Prostate gland (tissue), 2 donors: ENCODE measurements at regions not wholly inside any gene's neighbourhood (a gene's known extent, or its start where the extent isn't known, plus 50 kb on each side); places are given as distances from the start of the nearest gene placed in this dataset.

Experiments
- DNase-seq: peaks from one replicate; pipeline ENCODE4 v3.0.0-alpha.2; 2019; ENCODE audit warnings: low spot score
- H3K27ac ChIP-seq, 2 donors: fragments of 200-600 bp; sonication (generic); 2 replicates each; pipeline ENCODE4 v1.5.1; 2017 to 2019
- H3K27me3 ChIP-seq: fragments of 200-600 bp; sonication (generic); replicated peaks from 2 replicates; pipeline ENCODE4 v1.5.1; 2019; ENCODE audit not compliant: insufficient read depth
- H3K36me3 ChIP-seq, 2 donors: fragments of 200-600 bp; sonication (generic); 1 replicate in 1 of 2; 2 replicates in 1 of 2; pipeline versions ENCODE4 v1.5.1 to v1.8.1; 2017 to 2019
- H3K4me1 ChIP-seq: fragments of 200-600 bp; sonication (generic); replicated peaks from 2 replicates; pipeline ENCODE4 v1.5.1; 2019
- H3K4me3 ChIP-seq, 2 donors: fragments of 200-600 bp; sonication (generic); 2 replicates each; pipeline ENCODE4 v1.5.1; 2017 to 2019
- H3K9me3 ChIP-seq: fragments of 200-600 bp; sonication (generic); 2 replicates; pipeline ENCODE4 v1.5.1; 2017
- CTCF ChIP-seq, 4 experiments: fragments of 200-600 bp in 2 of 4; fragments of 450-650 bp in 2 of 4; sonication (generic) in 2 of 4; IDR thresholded peaks; 1 replicate in 3 of 4; 2 replicates in 1 of 4; pipeline ENCODE4 v1.5.1; 2016 to 2019; ENCODE audit warnings: antibody characterized with exemption in 4 of 4, mild to moderate bottlenecking in 2 of 4, moderate library complexity in 2 of 4
- POLR2A ChIP-seq: fragments of 450-650 bp; IDR thresholded peaks from one replicate; pipeline ENCODE4 v1.6.1; 2016; ENCODE audit warnings: antibody characterized with exemption, mild to moderate bottlenecking
- POLR2AphosphoS5 ChIP-seq: sonication (generic); formaldehyde crosslinking; IDR thresholded peaks from one replicate; pipeline ENCODE4 v1.6.1; 2017; ENCODE audit warnings: antibody characterized with exemption
- WGBS: methylation state at CpG from one replicate; pipeline ENCODE4 v1.1.5; 2018; 5-methylcytosine and 5-hydroxymethylcytosine counted together
- intact Hi-C: fragments of 100-400 bp; cut with DNase I; formaldehyde crosslinking; loops from one replicate; pipeline ENCODE4 v1.14.2; 2022

- Histone ChIP-seq H3K4me1 (no peaks in the 10 kb centered on the region), H3K27me3 (no peaks in the 10 kb centered on the region), H3K4me3 (no peak overlapping the region), H3K27ac (no peak overlapping the region), H3K36me3 (no peaks in the 10 kb centered on the region), H3K9me3 (no peaks in the 10 kb centered on the region)
- DNase-seq = no peak
- intact Hi-C loops = no loop called here
- no peak for TF ChIP-seq POLR2AphosphoS5
- TF ChIP-seq CTCF (IDR thresholded peaks at IDR 0.05) = no peak
- WGBS = 92% methylated on average over 6 of the region's 6 CpGs
These were observed 163.5 kb downstream of the CDH19 start for GRCh38 chr18:66440433-66440832.

GRCh38 chr18:66439670-66440069 is 164.2 kb downstream of the CDH19 start:
- no peak for TF ChIP-seq POLR2AphosphoS5
- no peak for TF ChIP-seq POLR2A
- no peak for TF ChIP-seq CTCF (IDR thresholded peaks at IDR 0.05)
- 96% methylated on average over 7 of the region's 7 CpGs for WGBS
- H3K27ac ChIP-seq = no peak overlapping the region
- H3K4me1 ChIP-seq = no peaks in the 10 kb centered on the region
- no peaks in the 10 kb centered on the region for H3K27me3 ChIP-seq
- intact Hi-C loops = no loop called here
- H3K4me3 ChIP-seq = no peak overlapping the region
- no peak for DNase-seq
- H3K36me3 ChIP-seq = no peaks in the 10 kb centered on the region
- H3K9me3 ChIP-seq = no peaks in the 10 kb centered on the region

DNA sequence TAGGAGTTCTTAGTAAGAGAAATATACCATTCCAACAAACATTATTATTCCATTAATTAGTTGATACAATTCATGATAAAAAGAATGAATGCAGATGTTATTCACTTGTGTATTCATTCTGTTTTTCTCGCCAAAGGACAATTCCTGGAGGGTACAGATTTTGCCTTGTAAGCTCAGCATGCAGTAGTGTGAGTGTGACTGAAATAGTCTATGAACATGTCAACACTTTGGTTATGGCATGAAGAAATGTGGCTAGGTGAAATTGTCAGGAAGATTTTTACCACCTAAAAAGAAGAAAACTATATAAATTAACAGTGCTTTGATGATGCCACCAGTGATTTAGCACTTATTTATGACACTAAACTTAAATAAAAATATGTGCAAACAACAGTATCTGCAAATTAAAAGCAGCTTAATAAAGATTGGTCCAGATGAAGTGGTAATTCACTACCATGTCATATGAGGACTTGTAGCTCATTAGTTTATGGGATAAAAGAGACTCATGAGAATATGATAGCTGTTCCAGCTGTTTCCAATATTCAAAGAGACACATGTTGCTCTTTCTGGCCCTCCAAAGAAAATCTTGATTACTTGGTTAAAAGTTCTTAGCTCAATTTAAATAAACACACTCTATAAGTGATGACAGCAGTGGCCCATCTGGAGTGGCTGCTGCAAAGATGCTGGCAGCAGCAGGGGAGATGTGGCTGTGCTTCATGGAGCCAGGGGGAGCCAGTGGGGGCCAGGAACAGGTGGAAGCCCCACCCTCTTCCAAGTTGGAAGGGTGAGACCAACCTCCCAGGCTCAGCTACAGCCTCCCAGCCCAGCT is 165.0 kb downstream of the CDH19 start:
- no peak overlapping the region for H3K27ac ChIP-seq
- intact Hi-C loops = no loop called here
- no peaks in the 10 kb centered on the region for H3K4me1 ChIP-seq
- TF ChIP-seq POLR2A = no peak
- no peak for TF ChIP-seq POLR2AphosphoS5
- no peak for TF ChIP-seq CTCF (IDR thresholded peaks at IDR 0.05)
- no peak for DNase-seq
- H3K36me3 ChIP-seq = no peaks in the 10 kb centered on the region
- 68% methylated on average over 1 of the region's 1 CpG for WGBS
- H3K27me3 ChIP-seq = no peaks in the 10 kb centered on the region
- no peaks in the 10 kb centered on the region for H3K9me3 ChIP-seq
- H3K4me3 ChIP-seq = no peak overlapping the region

GRCh38 chr18:66432636-66433035 is 171.3 kb downstream of the CDH19 start:
- Histone ChIP-seq H3K36me3 (no peaks in the 10 kb centered on the region), H3K4me1 (no peaks in the 10 kb centered on the region), H3K4me3 (no peak overlapping the region), H3K9me3 (no peaks in the 10 kb centered on the region), H3K27ac (no peak overlapping the region), H3K27me3 (no peaks in the 10 kb centered on the region)
- intact Hi-C loops = no loop called here
- TF ChIP-seq POLR2A (no peak), POLR2AphosphoS5 (no peak), CTCF (IDR thresholded peaks at IDR 0.05) (no peak)
- 84% methylated on average over 1 of the region's 1 CpG for WGBS
- no peak for DNase-seq

- H3K27ac ChIP-seq = no peak overlapping the region
- H3K4me1 ChIP-seq = no peaks in the 10 kb centered on the region
- TF ChIP-seq POLR2AphosphoS5 = no peak
- no peak for TF ChIP-seq CTCF (IDR thresholded peaks at IDR 0.05)
- TF ChIP-seq POLR2A = no peak
- 86% methylated on average over 1 of the region's 1 CpG for WGBS
- no peak overlapping the region for H3K4me3 ChIP-seq
- H3K27me3 ChIP-seq = no peaks in the 10 kb centered on the region
- H3K36me3 ChIP-seq = no peaks in the 10 kb centered on the region
- intact Hi-C loops = no loop called here
- H3K9me3 ChIP-seq = no peaks in the 10 kb centered on the region
- no peak for DNase-seq
These were observed 175.1 kb downstream of the CDH19 start for GRCh38 chr18:66428795-66429194.
